Peyer's patch (tissue), 4 donors: ENCODE measurements at regions not wholly inside any gene's neighbourhood (a gene's known extent, or its start where the extent isn't known, plus 50 kb on each side); places are given as distances from the start of the nearest gene placed in this dataset.

ENCODE experiments used
- POLR2A ChIP-seq, 2 donors: fragments of 450-650 bp; IDR thresholded peaks; one replicate each; pipeline ENCODE4 v1.5.1; 2017; ENCODE audit warnings: antibody characterized with exemption in 2 of 2, mild to moderate bottlenecking in 2 of 2, moderate library complexity in 2 of 2
- TF ChIP-seq, protein P1 (sequence below), 6 experiments: fragments of 450-650 bp in 4 of 6; fragments of 200-600 bp in 2 of 6; sonication (generic) in 1 of 6; IDR thresholded peaks; one replicate each; pipeline ENCODE4 v1.5.1; 2017 to 2019; ENCODE audit warnings: antibody characterized with exemption in 6 of 6, mild to moderate bottlenecking in 3 of 6, moderate library complexity in 1 of 6

DNA sequence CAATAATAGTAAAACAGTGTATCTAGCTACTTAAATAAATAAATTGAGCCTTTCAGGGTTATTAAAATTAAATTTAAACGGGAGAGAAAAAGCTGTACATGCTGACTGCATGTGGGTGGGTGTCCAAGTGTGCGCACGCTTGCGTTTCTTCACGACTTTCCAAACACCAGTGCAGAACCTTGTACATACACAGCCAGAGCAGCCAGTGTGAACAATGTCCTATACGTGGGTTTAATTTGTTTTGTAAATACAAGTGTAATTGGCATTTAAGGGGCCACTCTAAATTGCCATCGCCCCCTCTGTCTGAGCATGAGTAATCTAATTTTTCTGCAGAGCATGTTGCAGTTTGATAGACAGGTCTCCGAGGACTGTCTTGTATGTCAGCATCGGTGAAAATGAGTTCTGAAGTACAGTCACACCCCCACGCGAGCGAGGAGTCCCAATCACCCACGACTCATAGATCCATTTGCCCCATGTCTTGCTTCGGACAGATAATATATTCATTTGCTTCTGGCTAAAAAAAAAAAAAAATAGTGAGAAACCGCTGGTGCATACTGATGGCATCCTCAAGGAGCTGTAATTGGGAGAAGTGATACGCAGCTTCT is 121.8 kb upstream of the ARRDC4 start:
- no peak for TF ChIP-seq POLR2A (IDR thresholded peaks at IDR 0.05)
- TF ChIP-seq, protein P1, sequence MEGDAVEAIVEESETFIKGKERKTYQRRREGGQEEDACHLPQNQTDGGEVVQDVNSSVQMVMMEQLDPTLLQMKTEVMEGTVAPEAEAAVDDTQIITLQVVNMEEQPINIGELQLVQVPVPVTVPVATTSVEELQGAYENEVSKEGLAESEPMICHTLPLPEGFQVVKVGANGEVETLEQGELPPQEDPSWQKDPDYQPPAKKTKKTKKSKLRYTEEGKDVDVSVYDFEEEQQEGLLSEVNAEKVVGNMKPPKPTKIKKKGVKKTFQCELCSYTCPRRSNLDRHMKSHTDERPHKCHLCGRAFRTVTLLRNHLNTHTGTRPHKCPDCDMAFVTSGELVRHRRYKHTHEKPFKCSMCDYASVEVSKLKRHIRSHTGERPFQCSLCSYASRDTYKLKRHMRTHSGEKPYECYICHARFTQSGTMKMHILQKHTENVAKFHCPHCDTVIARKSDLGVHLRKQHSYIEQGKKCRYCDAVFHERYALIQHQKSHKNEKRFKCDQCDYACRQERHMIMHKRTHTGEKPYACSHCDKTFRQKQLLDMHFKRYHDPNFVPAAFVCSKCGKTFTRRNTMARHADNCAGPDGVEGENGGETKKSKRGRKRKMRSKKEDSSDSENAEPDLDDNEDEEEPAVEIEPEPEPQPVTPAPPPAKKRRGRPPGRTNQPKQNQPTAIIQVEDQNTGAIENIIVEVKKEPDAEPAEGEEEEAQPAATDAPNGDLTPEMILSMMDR (IDR thresholded peaks at IDR 0.05), result no peak
